KMS-11 (cell line): ENCODE measurements at regions not wholly inside any gene's neighbourhood (a gene's known extent, or its start where the extent isn't known, plus 50 kb on each side); places are given as distances from the start of the nearest gene placed in this dataset.

Source experiments
- H2AFZ ChIP-seq: fragments of 200-600 bp; sonication (generic); 2 replicates; pipeline ENCODE4 v1.6.1; 2016; ENCODE audit warnings: antibody characterized with exemption, mixed run types, low read depth
- H3K27ac ChIP-seq: fragments of 200-600 bp; sonication (generic); 2 replicates; pipeline ENCODE4 v1.6.1; 2016; ENCODE audit warnings: mild to moderate bottlenecking, mixed run types
- H3K27me3 ChIP-seq: fragments of 200-600 bp; sonication (generic); 2 replicates; pipeline ENCODE4 v1.6.1; 2017; ENCODE audit warnings: mild to moderate bottlenecking, low read depth, mixed run types, moderate library complexity; ENCODE audit not compliant: insufficient read depth
- H3K36me3 ChIP-seq: fragments of 200-600 bp; sonication (generic); 2 replicates; pipeline ENCODE4 v1.6.1; 2017; ENCODE audit warnings: mild to moderate bottlenecking, mixed run types; ENCODE audit not compliant: insufficient read depth
- H3K4me1 ChIP-seq: fragments of 200-600 bp; sonication (generic); 2 replicates; pipeline ENCODE4 v1.6.1; 2016; ENCODE audit warnings: mild to moderate bottlenecking, low read depth, mixed run types; ENCODE audit not compliant: poor library complexity, severe bottlenecking
- H3K4me2 ChIP-seq: fragments of 200-600 bp; sonication (generic); 2 replicates; pipeline ENCODE4 v1.7.0; 2016; ENCODE audit warnings: mild to moderate bottlenecking, mixed run types
- H3K4me3 ChIP-seq: fragments of 200-600 bp; sonication (generic); IDR thresholded peaks from 2 replicates; pipeline ENCODE4 v1.6.1; 2017; ENCODE audit warnings: low read depth, low read length, mixed read lengths; ENCODE audit not compliant: insufficient read depth
- H3K79me2 ChIP-seq: fragments of 200-600 bp; sonication (generic); 2 replicates; pipeline ENCODE4 v1.6.1; 2016; ENCODE audit warnings: low read depth, mixed run types; ENCODE audit not compliant: insufficient read depth
- H3K9ac ChIP-seq: fragments of 200-600 bp; sonication (generic); 2 replicates; pipeline ENCODE4 v1.6.1; 2016; ENCODE audit warnings: mild to moderate bottlenecking, mixed run types
- H4K20me1 ChIP-seq: fragments of 200-600 bp; sonication (generic); 2 replicates; pipeline ENCODE4 v1.6.1; 2016; ENCODE audit warnings: mild to moderate bottlenecking, mixed run types; ENCODE audit not compliant: insufficient read depth
- CTCF ChIP-seq: fragments of 200-600 bp; sonication (generic); conservative IDR thresholded peaks from 2 replicates; pipeline ENCODE4 v1.6.1; 2017; ENCODE audit warnings: low read depth, mild to moderate bottlenecking, antibody characterized with exemption, low read length, moderate library complexity, mixed read lengths

GRCh38 chr9:103533318-103533717, 538.2 kb downstream of the CYLC2 start:
- Histone ChIP-seq H4K20me1 (no peaks in the 10 kb centered on the region), H3K4me3 (no peak overlapping the region), H3K4me2 (peak overlapping the region; percentile 71), H3K27me3 (no peaks in the 10 kb centered on the region), H3K4me1 (peaks cover 89% of the 10 kb centered on the region), H3K9ac (peak overlapping the region; percentile 38; the same call in 1 of the 2 replicates), H3K27ac (peak overlapping the region; percentile 91), H3K36me3 (no peaks in the 10 kb centered on the region), H2AFZ (peak overlapping the region; percentile 46; the same call in 1 of the 2 replicates), H3K79me2 (peaks cover 7% of the 10 kb centered on the region; the same call in 1 of the 2 replicates)
- no peak for TF ChIP-seq CTCF

GRCh38 chr9:103537426-103537825, 542.3 kb downstream of the CYLC2 start:
- H3K27me3 ChIP-seq = no peaks in the 10 kb centered on the region
- no peak for TF ChIP-seq CTCF
- peak overlapping the region; percentile 22; the same call in 1 of the 2 replicates for H3K9ac ChIP-seq
- H4K20me1 ChIP-seq = no peaks in the 10 kb centered on the region
- no peaks in the 10 kb centered on the region for H3K36me3 ChIP-seq
- H3K4me2 ChIP-seq = peak overlapping the region; percentile 74
- no peak overlapping the region for H3K4me3 ChIP-seq
- H2AFZ ChIP-seq = no peak overlapping the region
- peaks cover 7% of the 10 kb centered on the region; the same call in 1 of the 2 replicates for H3K79me2 ChIP-seq
- peak overlapping the region; percentile 81 for H3K27ac ChIP-seq
- peaks cover 65% of the 10 kb centered on the region for H3K4me1 ChIP-seq

GRCh38 chr9:103545260-103545659, 548.8 kb upstream of the SMC2 start:
- TF ChIP-seq CTCF = no peak
- Histone ChIP-seq H2AFZ (no peak overlapping the region), H3K27me3 (no peaks in the 10 kb centered on the region), H3K4me1 (peaks cover 10% of the 10 kb centered on the region), H4K20me1 (no peaks in the 10 kb centered on the region), H3K9ac (no peak overlapping the region), H3K79me2 (no peaks in the 10 kb centered on the region), H3K27ac (no peak overlapping the region), H3K36me3 (no peaks in the 10 kb centered on the region), H3K4me3 (no peak overlapping the region), H3K4me2 (no peak overlapping the region)

GRCh38 chr9:103552712-103553111, 541.4 kb upstream of the SMC2 start:
- Histone ChIP-seq H2AFZ (no peak overlapping the region), H3K4me1 (peaks cover 3% of the 10 kb centered on the region), H3K4me2 (no peak overlapping the region), H3K4me3 (no peak overlapping the region), H3K27ac (no peak overlapping the region), H4K20me1 (no peaks in the 10 kb centered on the region), H3K9ac (no peak overlapping the region), H3K36me3 (no peaks in the 10 kb centered on the region), H3K27me3 (no peaks in the 10 kb centered on the region), H3K79me2 (no peaks in the 10 kb centered on the region)
- no peak for TF ChIP-seq CTCF
